ENCODE measurements at regions not wholly inside any gene's neighbourhood (a gene's known extent, or its start where the extent isn't known, plus 50 kb on each side); places are given as distances from the start of the nearest gene placed in this dataset.

GRCh38 chr13:84528408-84529070 is 646.3 kb upstream of the SLITRK1 start:
- TF ChIP-seq REST (IDR thresholded peaks at IDR 0.05; ENCODE audit: insufficient replicate concordance, low read depth): no peak
- no peak for TF ChIP-seq POLR2AphosphoS5 (IDR thresholded peaks at IDR 0.05; ENCODE audit: low read depth)
